ENCODE measurements at regions not wholly inside any gene's neighbourhood (a gene's known extent, or its start where the extent isn't known, plus 50 kb on each side); places are given as distances from the start of the nearest gene placed in this dataset.

DNA sequence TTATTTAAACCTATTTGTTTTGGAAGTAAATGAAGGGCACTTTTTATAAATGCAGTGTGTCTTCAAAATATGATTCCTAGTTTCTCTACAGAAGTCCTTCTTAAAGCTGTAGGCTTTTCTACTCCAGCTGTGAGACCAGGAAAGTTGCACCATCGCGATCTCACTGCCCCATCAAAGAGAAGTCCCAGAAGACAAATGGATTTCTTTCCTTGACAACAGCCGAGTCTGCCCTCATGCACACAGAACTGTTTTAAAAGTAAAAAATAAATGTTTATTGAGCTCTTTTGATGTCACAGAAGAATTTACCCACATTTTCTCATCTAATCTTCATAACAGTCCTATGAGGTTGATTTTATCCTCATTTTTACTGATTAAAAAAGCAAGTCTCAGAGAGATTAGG, 324.4 kb upstream of the NT5E start:
- no peaks in the 10 kb centered on the region for H3K27me3 Mint-ChIP-seq (ENCODE audit: low read depth)
- Histone ChIP-seq H4K5ac (ENCODE audit: insufficient read length, low read depth, low read length) (no peak overlapping the region), H2BK20ac (ENCODE audit: low read depth, low read length, poor library complexity, severe bottlenecking) (no peak overlapping the region), H3K27me3 (ENCODE audit: insufficient read depth, low read length) (no peaks in the 10 kb centered on the region), H4K8ac (replicated peaks; ENCODE audit: insufficient read length, low read depth, low read length) (no peak overlapping the region), H2BK5ac (ENCODE audit: insufficient read length, low read length) (no peak overlapping the region), H3K79me1 (ENCODE audit: insufficient read depth, low read depth, low read length, poor library complexity, severe bottlenecking) (no peaks in the 10 kb centered on the region), H3T11ph (ENCODE audit: low read length) (no peak overlapping the region), H2BK120ac (ENCODE audit: low read depth, low read length, poor library complexity, severe bottlenecking) (no peak overlapping the region), H4K20me1 (ENCODE audit: control insufficient read depth, insufficient read depth, insufficient read length) (no peaks in the 10 kb centered on the region), H2BK12ac (ENCODE audit: insufficient read length, low read depth, low read length) (no peak overlapping the region), H3K14ac (ENCODE audit: insufficient read depth, low read length) (no peak overlapping the region), H3K79me2 (ENCODE audit: insufficient read depth, low read length) (no peaks in the 10 kb centered on the region), H2AFZ (ENCODE audit: low read length) (no peak overlapping the region), H2BK15ac (ENCODE audit: low read depth, low read length) (no peak overlapping the region), H3K4me2 (ENCODE audit: insufficient read depth, insufficient read length, low read length) (no peak overlapping the region), H3K56ac (ENCODE audit: insufficient read length, low read depth, low read length) (no peak overlapping the region), H2AK5ac (ENCODE audit: insufficient read length, low read length) (no peak overlapping the region), H3K9ac (ENCODE audit: extremely low read depth, insufficient read length, low read length) (no peak overlapping the region), H3K23me2 (ENCODE audit: insufficient read length, low read depth, low read length, poor library complexity, severe bottlenecking) (peaks cover 5% of the 10 kb centered on the region), H3K27ac (ENCODE audit: insufficient read length, low read depth, low read length) (no peak overlapping the region), H3K18ac (ENCODE audit: insufficient read length, low read depth, low read length) (no peak overlapping the region), H4K91ac (ENCODE audit: insufficient read length, low read depth, low read length) (no peak overlapping the region), H3K4me1 (ENCODE audit: insufficient read depth, low read length) (no peaks in the 10 kb centered on the region), H3K9me3 (ENCODE audit: control insufficient read depth, low read depth, low read length) (no peaks in the 10 kb centered on the region), H3K4ac (ENCODE audit: low read depth, low read length) (no peak overlapping the region), H3K23ac (ENCODE audit: insufficient read length, low read depth, low read length) (no peak overlapping the region)
- TF ChIP-seq, protein P1, sequence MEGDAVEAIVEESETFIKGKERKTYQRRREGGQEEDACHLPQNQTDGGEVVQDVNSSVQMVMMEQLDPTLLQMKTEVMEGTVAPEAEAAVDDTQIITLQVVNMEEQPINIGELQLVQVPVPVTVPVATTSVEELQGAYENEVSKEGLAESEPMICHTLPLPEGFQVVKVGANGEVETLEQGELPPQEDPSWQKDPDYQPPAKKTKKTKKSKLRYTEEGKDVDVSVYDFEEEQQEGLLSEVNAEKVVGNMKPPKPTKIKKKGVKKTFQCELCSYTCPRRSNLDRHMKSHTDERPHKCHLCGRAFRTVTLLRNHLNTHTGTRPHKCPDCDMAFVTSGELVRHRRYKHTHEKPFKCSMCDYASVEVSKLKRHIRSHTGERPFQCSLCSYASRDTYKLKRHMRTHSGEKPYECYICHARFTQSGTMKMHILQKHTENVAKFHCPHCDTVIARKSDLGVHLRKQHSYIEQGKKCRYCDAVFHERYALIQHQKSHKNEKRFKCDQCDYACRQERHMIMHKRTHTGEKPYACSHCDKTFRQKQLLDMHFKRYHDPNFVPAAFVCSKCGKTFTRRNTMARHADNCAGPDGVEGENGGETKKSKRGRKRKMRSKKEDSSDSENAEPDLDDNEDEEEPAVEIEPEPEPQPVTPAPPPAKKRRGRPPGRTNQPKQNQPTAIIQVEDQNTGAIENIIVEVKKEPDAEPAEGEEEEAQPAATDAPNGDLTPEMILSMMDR (conservative IDR thresholded peaks at IDR 0.05), result no peak
- DNase-seq, result no peak
- no peaks in the 10 kb centered on the region for H3K9me3 Mint-ChIP-seq
- WGBS (ENCODE audit: extremely low coverage, insufficient read length, low lambda C conversion rate), result no CpG with 5 or more reads among the region's 3 CpGs
- H3K36me3 Mint-ChIP-seq (ENCODE audit: insufficient read depth in 1 of 3, low read depth in 3 of 3), result no peaks in the 10 kb centered on the region
- H3K4me3 Mint-ChIP-seq, result no peak overlapping the region
- H3K4me1 Mint-ChIP-seq, result peaks cover 6 to 9% of the 10 kb centered on the region in 2 experiments
- H3K27ac Mint-ChIP-seq, result no peak overlapping the region

Measured in H9 (cell line).